ENCODE measurements at regions not wholly inside any gene's neighbourhood (a gene's known extent, or its start where the extent isn't known, plus 50 kb on each side); places are given as distances from the start of the nearest gene placed in this dataset.
"Not testable (repeated sequence)": the region's sequence is repeated elsewhere in the genome, so short reads cannot be mapped to it uniquely, and the experiment has no call there.

GRCh38 chr5:57750891-57751290 is 268.3 kb upstream of the ACTBL2 start:
- DNase-seq (ENCODE audit: low spot score) = no peak
- H3K4me3 Mint-ChIP-seq = no peak overlapping the region
- H3K27me3 Mint-ChIP-seq (ENCODE audit: insufficient read depth) = peaks cover 2% of the 10 kb centered on the region
- intact Hi-C loops (cut with micrococcal nuclease) = no loop called here
- H3K9me3 Mint-ChIP-seq = no peaks in the 10 kb centered on the region
- H3K4me1 Mint-ChIP-seq (ENCODE audit: low read depth) = no peaks in the 10 kb centered on the region
- H3K36me3 Mint-ChIP-seq (ENCODE audit: low read depth) = no peaks in the 10 kb centered on the region
- no peak overlapping the region for H3K27ac Mint-ChIP-seq

DNA sequence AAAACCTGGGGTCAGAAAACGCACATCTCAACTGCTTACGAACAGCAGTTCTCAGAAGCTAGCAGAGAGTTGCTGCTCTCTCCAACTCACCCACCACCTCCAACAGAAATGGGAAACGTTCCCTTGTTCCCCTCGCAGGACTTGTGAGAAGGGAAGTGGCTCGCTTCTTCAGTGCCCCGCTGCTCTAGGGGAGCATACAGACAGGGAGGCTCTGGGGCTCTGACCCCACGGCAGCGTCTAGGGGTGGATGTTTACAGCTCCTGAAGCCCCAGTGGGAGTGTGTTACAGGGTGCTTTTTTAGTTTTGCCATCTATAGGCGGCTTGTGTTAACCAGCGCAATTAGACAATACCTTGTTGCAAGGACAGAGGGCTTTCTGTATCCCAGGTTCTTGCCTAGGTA is 267.7 kb upstream of the ACTBL2 start:
- no peaks in the 10 kb centered on the region for H3K4me1 Mint-ChIP-seq (ENCODE audit: low read depth)
- intact Hi-C loops (cut with micrococcal nuclease) = no loop called here
- no peaks in the 10 kb centered on the region for H3K9me3 Mint-ChIP-seq
- H3K36me3 Mint-ChIP-seq (ENCODE audit: low read depth) = no peaks in the 10 kb centered on the region
- no peak for DNase-seq (ENCODE audit: low spot score)
- peaks cover 2% of the 10 kb centered on the region for H3K27me3 Mint-ChIP-seq (ENCODE audit: insufficient read depth)
- H3K27ac Mint-ChIP-seq = no peak overlapping the region
- no peak overlapping the region for H3K4me3 Mint-ChIP-seq

DNA sequence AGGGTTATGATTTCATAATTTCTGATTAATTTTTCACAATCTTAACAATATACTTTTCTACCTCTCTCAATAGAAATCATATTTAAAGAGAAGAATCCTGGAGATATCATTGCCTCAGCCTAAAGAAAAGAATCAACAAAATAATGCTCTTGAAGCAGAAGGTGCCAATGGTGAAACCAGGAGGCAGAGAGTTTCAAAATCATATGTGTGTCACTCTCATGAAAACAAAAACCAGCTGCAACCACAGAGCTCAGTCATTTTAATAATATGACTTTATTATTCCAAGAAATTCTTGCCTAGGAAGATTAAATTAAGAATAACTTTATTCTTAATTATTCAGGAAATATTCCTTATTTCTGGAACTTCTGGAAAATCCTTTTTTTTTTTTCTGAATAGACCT is 266.8 kb upstream of the ACTBL2 start:
- no peak overlapping the region for H3K27ac Mint-ChIP-seq
- H3K36me3 Mint-ChIP-seq (ENCODE audit: low read depth) = no peaks in the 10 kb centered on the region
- H3K4me1 Mint-ChIP-seq (ENCODE audit: low read depth) = no peaks in the 10 kb centered on the region
- DNase-seq (ENCODE audit: low spot score) = no peak
- H3K27me3 Mint-ChIP-seq (ENCODE audit: insufficient read depth) = peaks cover 2% of the 10 kb centered on the region
- H3K9me3 Mint-ChIP-seq = no peaks in the 10 kb centered on the region
- intact Hi-C loops (cut with micrococcal nuclease) = no loop called here
- H3K4me3 Mint-ChIP-seq = no peak overlapping the region

DNA sequence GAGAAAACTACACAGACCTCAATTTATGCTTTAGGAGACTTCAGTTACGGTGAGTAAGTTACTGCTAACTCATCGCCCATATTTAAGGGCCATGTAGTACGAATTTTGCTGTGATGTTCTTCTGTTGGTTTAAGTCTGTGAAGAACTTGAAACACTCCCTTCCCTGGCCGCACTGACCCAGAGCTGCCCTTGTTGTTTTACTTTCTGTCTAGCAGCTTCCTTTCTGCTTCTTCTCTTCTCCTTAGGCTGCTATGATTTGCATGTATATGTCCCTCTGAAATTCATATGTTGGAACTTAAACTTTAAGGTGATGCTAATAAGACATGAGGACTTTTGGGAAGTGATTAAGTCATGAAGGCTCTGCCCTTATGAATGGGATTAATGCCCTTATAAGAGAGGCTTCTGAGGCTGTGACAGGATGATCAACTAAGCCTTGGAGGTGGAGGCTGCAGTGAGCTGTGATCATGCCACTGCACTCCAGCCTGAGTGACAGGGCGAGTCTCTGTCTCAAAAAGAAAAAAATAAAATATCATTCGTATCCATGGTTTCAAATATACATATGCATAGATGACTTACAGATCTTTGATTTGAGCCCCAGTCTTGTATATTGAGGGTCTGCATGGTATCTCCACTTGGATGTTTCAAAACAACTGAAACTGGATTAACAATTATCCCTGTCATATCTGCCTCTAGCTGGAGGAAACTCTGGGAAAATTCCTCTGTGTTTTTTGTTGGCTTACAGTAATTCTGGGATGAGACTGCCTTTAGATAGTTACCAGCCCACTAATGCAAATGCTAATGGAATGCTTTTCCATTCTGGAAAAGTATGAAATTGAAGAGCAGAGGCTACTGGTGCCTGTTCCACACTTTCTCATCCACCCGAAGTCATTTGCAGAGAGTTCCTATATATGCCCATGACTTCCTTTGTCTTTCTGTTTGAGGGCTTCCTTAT is 263.4 kb upstream of the ACTBL2 start:
- Mint-ChIP-seq H3K36me3 (ENCODE audit: low read depth) (no peaks in the 10 kb centered on the region), H3K27ac (no peak overlapping the region), H3K27me3 (ENCODE audit: insufficient read depth) (no peaks in the 10 kb centered on the region), H3K9me3 (no peaks in the 10 kb centered on the region), H3K4me1 (ENCODE audit: low read depth) (no peaks in the 10 kb centered on the region), H3K4me3 (no peak overlapping the region)
- DNase-seq (ENCODE audit: low spot score) = no peak
- intact Hi-C loops (cut with micrococcal nuclease) = no loop called here

DNA sequence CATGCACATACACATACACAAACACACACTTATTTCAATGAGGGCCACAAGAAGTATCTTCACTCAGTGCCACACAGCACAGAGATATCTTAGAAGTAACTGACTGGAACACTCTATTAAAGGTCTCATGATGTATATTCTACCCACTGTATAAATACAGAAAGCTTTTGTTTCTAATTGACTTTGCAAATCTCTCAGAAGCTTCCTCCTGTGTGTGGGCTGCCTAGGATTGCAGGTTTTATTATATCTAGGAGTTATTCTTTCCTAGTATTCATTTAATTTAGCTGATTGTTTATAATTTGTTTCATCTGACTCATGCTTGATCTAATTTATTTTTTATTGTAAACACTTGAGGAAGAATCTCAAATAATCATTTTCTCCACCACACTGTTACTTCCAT is 262.4 kb upstream of the ACTBL2 start:
- H3K27ac Mint-ChIP-seq = no peak overlapping the region
- no peaks in the 10 kb centered on the region for H3K36me3 Mint-ChIP-seq (ENCODE audit: low read depth)
- no peak for DNase-seq (ENCODE audit: low spot score)
- H3K27me3 Mint-ChIP-seq (ENCODE audit: insufficient read depth) = no peaks in the 10 kb centered on the region
- no peaks in the 10 kb centered on the region for H3K4me1 Mint-ChIP-seq (ENCODE audit: low read depth)
- intact Hi-C loops (cut with micrococcal nuclease) = no loop called here
- H3K4me3 Mint-ChIP-seq = no peak overlapping the region
- H3K9me3 Mint-ChIP-seq = no peaks in the 10 kb centered on the region

DNA sequence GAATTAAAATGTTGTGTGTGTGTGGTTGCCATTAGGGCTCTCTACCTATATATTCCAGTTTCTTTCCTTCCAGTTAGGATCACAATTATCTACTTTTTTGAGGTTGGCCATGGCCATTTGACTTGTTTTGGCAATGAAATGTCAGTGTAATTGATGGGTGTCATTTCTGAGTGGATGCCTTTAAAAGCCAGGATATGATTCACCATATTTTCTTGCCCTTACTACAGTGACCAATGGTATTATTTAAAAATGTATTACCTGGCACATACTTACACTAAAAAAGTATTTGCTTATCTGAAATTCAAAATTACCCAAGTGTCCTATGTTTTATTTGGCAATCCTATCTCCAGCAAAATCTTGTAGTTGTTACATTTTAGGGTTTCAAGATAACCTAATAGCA is 258.7 kb upstream of the ACTBL2 start:
- DNase-seq (ENCODE audit: low spot score) = no peak
- Mint-ChIP-seq H3K36me3 (ENCODE audit: low read depth) (no peaks in the 10 kb centered on the region), H3K4me1 (ENCODE audit: low read depth) (no peaks in the 10 kb centered on the region), H3K27me3 (ENCODE audit: insufficient read depth) (no peaks in the 10 kb centered on the region), H3K27ac (no peak overlapping the region), H3K4me3 (no peak overlapping the region), H3K9me3 (no peaks in the 10 kb centered on the region)
- intact Hi-C loops (cut with micrococcal nuclease) = no loop called here

- H3K36me3 Mint-ChIP-seq (ENCODE audit: low read depth) = no peaks in the 10 kb centered on the region
- intact Hi-C loops (cut with micrococcal nuclease) = no loop called here
- no peaks in the 10 kb centered on the region for H3K9me3 Mint-ChIP-seq
- no peaks in the 10 kb centered on the region for H3K4me1 Mint-ChIP-seq (ENCODE audit: low read depth)
- H3K27ac Mint-ChIP-seq = no peak overlapping the region
- peaks cover 2% of the 10 kb centered on the region for H3K27me3 Mint-ChIP-seq (ENCODE audit: insufficient read depth)
- no peak for DNase-seq (ENCODE audit: low spot score)
- no peak overlapping the region for H3K4me3 Mint-ChIP-seq
Observed at GRCh38 chr5:57738787-57739186, 256.2 kb upstream of the ACTBL2 start.

GRCh38 chr5:57738301-57738700 is 255.7 kb upstream of the ACTBL2 start:
- no peak for DNase-seq (ENCODE audit: low spot score)
- Mint-ChIP-seq H3K36me3 (ENCODE audit: low read depth) (no peaks in the 10 kb centered on the region), H3K9me3 (no peaks in the 10 kb centered on the region), H3K27ac (no peak overlapping the region), H3K4me3 (no peak overlapping the region), H3K4me1 (ENCODE audit: low read depth) (no peaks in the 10 kb centered on the region), H3K27me3 (ENCODE audit: insufficient read depth) (peaks cover 2% of the 10 kb centered on the region)
- intact Hi-C loops (cut with micrococcal nuclease) = no loop called here

DNA sequence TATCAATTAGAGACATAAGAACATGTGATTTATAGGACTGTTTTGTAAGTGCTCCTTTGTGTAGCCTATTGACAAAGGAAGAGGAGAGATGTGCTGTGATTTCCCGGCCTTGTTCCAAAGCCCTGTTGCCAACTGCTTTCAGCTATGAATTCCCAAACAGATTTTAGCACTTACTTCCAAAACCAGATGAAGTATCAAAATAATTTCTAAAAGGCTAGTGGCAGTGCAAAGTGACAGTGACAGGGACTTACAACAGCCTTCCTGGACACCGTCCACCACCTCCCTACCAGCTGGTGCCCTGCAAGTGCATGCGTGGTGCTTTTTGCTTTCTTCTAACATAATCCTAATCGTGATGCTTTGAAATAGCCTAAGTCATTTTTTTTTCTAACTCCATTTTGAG is 254.1 kb upstream of the ACTBL2 start:
- no peaks in the 10 kb centered on the region for H3K36me3 Mint-ChIP-seq (ENCODE audit: low read depth)
- intact Hi-C loops (cut with micrococcal nuclease) = no loop called here
- no peak for DNase-seq (ENCODE audit: low spot score)
- H3K4me1 Mint-ChIP-seq (ENCODE audit: low read depth) = no peaks in the 10 kb centered on the region
- peaks cover 5% of the 10 kb centered on the region for H3K27me3 Mint-ChIP-seq (ENCODE audit: insufficient read depth)
- no peak overlapping the region for H3K4me3 Mint-ChIP-seq
- no peak overlapping the region for H3K27ac Mint-ChIP-seq
- no peaks in the 10 kb centered on the region for H3K9me3 Mint-ChIP-seq

- DNase-seq (ENCODE audit: low spot score); H3K27me3 Mint-ChIP-seq (ENCODE audit: insufficient read depth); H3K4me1 Mint-ChIP-seq (ENCODE audit: low read depth); H3K36me3 Mint-ChIP-seq (ENCODE audit: low read depth); H3K9me3 Mint-ChIP-seq; H3K27ac Mint-ChIP-seq; intact Hi-C loops (cut with micrococcal nuclease); H3K4me3 Mint-ChIP-seq: not testable (repeated sequence)
Observed at GRCh38 chr5:57735279-57736153, 252.9 kb upstream of the ACTBL2 start.

DNA sequence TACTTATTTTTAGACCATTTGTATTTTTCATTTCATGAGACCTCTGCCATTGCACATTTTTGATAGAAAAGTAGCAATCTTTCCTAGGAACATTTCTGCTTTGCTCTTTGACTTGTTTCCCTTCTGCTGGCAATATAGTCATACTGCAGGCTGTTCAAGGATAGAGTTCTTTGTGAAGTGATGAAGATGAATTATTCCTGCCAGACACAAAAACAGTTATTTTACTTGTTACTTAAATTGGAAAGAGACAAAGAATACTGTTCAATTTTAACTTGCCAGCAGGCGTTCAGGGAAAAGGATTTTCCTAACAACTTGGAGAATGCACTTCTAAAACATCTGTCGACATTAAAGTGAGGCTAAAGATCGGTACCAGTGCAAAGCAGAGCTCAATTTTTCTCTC is 251.7 kb upstream of the ACTBL2 start:
- no peaks in the 10 kb centered on the region for H3K9me3 Mint-ChIP-seq
- DNase-seq (ENCODE audit: low spot score) = no peak
- H3K27me3 Mint-ChIP-seq (ENCODE audit: insufficient read depth) = peaks cover 5% of the 10 kb centered on the region
- no peaks in the 10 kb centered on the region for H3K4me1 Mint-ChIP-seq (ENCODE audit: low read depth)
- H3K36me3 Mint-ChIP-seq (ENCODE audit: low read depth) = no peaks in the 10 kb centered on the region
- H3K4me3 Mint-ChIP-seq = no peak overlapping the region
- no peak overlapping the region for H3K27ac Mint-ChIP-seq
- intact Hi-C loops (cut with micrococcal nuclease) = no loop called here

GRCh38 chr5:57727591-57727990 is 245.0 kb upstream of the ACTBL2 start:
- no peaks in the 10 kb centered on the region for H3K36me3 Mint-ChIP-seq (ENCODE audit: low read depth)

More at GRCh38 chr5:57727591-57727990, 245.0 kb upstream of the ACTBL2 start:
- no peaks in the 10 kb centered on the region for H3K9me3 Mint-ChIP-seq
- H3K4me3 Mint-ChIP-seq = no peak overlapping the region
- H3K4me1 Mint-ChIP-seq (ENCODE audit: low read depth) = no peaks in the 10 kb centered on the region
- H3K27ac Mint-ChIP-seq = no peak overlapping the region
- DNase-seq (ENCODE audit: low spot score) = no peak
- intact Hi-C loops (cut with micrococcal nuclease) = no loop called here
- H3K27me3 Mint-ChIP-seq (ENCODE audit: insufficient read depth) = peaks cover 3% of the 10 kb centered on the region

All from activated T-helper 1 cell treated with anti-CD3 and anti-CD28 coated beads, Interleukin-12 subunit alpha, Interleukin-12 subunit beta, Interleukin-2, Interleukin-4 antibody, amounts not matched to agents 30 ng/mL and 10 ng/mL and 1 ng/mL, durations not matched to agents 14 hours and 24 hours and 36 hours (primary cell).